ENCODE measurements at regions not wholly inside any gene's neighbourhood (a gene's known extent, or its start where the extent isn't known, plus 50 kb on each side); places are given as distances from the start of the nearest gene placed in this dataset.

DNA sequence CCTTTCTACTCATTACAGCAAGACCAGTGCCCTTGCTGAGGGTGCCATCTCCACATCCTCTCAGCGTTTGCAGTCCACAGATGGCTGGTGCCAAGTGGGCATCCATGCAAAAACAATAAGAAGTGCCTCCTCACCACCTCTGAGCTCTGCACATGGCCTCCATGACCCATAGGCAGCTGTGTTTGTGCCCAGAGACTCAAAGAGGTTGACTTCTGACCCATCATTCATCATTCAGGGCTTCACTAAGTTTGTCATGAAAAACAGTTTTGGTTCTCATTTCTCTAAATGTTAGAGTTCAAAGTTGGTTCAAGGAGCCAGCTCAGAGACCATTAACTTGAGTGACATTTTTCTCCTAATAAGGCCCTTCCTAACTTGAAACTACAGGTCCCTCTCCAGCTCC lies 512.6 kb upstream of the MAP3K7 start:
- no peak for TF ChIP-seq POLR2A (IDR thresholded peaks at IDR 0.05)
- TF ChIP-seq, protein P1, sequence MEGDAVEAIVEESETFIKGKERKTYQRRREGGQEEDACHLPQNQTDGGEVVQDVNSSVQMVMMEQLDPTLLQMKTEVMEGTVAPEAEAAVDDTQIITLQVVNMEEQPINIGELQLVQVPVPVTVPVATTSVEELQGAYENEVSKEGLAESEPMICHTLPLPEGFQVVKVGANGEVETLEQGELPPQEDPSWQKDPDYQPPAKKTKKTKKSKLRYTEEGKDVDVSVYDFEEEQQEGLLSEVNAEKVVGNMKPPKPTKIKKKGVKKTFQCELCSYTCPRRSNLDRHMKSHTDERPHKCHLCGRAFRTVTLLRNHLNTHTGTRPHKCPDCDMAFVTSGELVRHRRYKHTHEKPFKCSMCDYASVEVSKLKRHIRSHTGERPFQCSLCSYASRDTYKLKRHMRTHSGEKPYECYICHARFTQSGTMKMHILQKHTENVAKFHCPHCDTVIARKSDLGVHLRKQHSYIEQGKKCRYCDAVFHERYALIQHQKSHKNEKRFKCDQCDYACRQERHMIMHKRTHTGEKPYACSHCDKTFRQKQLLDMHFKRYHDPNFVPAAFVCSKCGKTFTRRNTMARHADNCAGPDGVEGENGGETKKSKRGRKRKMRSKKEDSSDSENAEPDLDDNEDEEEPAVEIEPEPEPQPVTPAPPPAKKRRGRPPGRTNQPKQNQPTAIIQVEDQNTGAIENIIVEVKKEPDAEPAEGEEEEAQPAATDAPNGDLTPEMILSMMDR (IDR thresholded peaks at IDR 0.05): no peak
